GM23338 (cell line): ENCODE measurements at regions not wholly inside any gene's neighbourhood (a gene's known extent, or its start where the extent isn't known, plus 50 kb on each side); places are given as distances from the start of the nearest gene placed in this dataset.

Experiments used
- ATAC-seq: fragments of 200-7000 bp; cut with Tn5 transposase; 3 replicates; pipeline ENCODE4 v1.9.1; 2020
- DNase-seq: peaks from one replicate; pipeline ENCODE4 v3.0.0-alpha.2; 2015; ENCODE audit warnings: low spot score
- H2AFZ ChIP-seq: fragments of 200-600 bp; sonication (generic); 2 replicates; pipeline ENCODE4 v1.8.0; 2016; ENCODE audit warnings: antibody characterized with exemption, mild to moderate bottlenecking, moderate library complexity
- H3F3A ChIP-seq: fragments of 200-600 bp; sonication (generic); replicated peaks from 2 replicates; pipeline ENCODE4 v1.8.0; 2017; ENCODE audit warnings: antibody characterized with exemption, mixed run types, low read depth
- H3K27ac ChIP-seq: fragments of 200-600 bp; sonication (generic); 2 replicates; pipeline ENCODE4 v1.6.1; 2016; ENCODE audit warnings: low read depth
- H3K27me3 ChIP-seq: fragments of 200-600 bp; sonication (generic); 2 replicates; pipeline ENCODE4 v1.8.0; 2016; ENCODE audit warnings: mild to moderate bottlenecking, mixed run types, moderate library complexity; ENCODE audit not compliant: insufficient read depth
- H3K36me3 ChIP-seq: fragments of 200-600 bp; sonication (generic); 2 replicates; pipeline ENCODE4 v1.8.0; 2016; ENCODE audit warnings: mild to moderate bottlenecking; ENCODE audit not compliant: insufficient read depth
- H3K4me1 ChIP-seq: fragments of 200-600 bp; sonication (generic); 2 replicates; pipeline ENCODE4 v1.8.0; 2016; ENCODE audit warnings: mild to moderate bottlenecking, moderate library complexity; ENCODE audit not compliant: insufficient read depth
- H3K4me2 ChIP-seq: fragments of 200-600 bp; sonication (generic); 2 replicates; pipeline ENCODE4 v1.7.1; 2017; ENCODE audit warnings: mixed run types
- H3K4me3 ChIP-seq: fragments of 200-600 bp; sonication (generic); 2 replicates; pipeline ENCODE4 v1.6.1; 2016; ENCODE audit warnings: mixed run types
- H3K79me2 ChIP-seq: fragments of 200-600 bp; sonication (generic); replicated peaks from 2 replicates; pipeline ENCODE4 v1.8.0; 2017; ENCODE audit warnings: mild to moderate bottlenecking; ENCODE audit not compliant: insufficient read depth
- H3K9me2 ChIP-seq: fragments of 200-600 bp; sonication (generic); 2 replicates; pipeline ENCODE4 v1.8.0; 2017; ENCODE audit not compliant: insufficient read depth
- H4K20me1 ChIP-seq: fragments of 200-600 bp; sonication (generic); replicated peaks from 2 replicates; pipeline ENCODE4 v1.8.0; 2017; ENCODE audit warnings: mild to moderate bottlenecking; ENCODE audit not compliant: insufficient read depth
- H3K27ac Mint-ChIP-seq: 2 replicates; pipeline ENCODE4 v1.8.0; 2020; ENCODE audit warnings: inconsistent platforms, mild to moderate bottlenecking, moderate library complexity, mixed read lengths
- H3K27me3 Mint-ChIP-seq: 3 replicates; pipeline ENCODE4 v1.8.0; 2022; ENCODE audit warnings: low read depth, mild to moderate bottlenecking, moderate library complexity, mixed read lengths, inconsistent platforms; ENCODE audit not compliant: insufficient read depth, poor library complexity
- H3K36me3 Mint-ChIP-seq: 3 replicates; pipeline ENCODE4 v1.8.0; 2021; ENCODE audit warnings: low read depth, mild to moderate bottlenecking, inconsistent platforms, moderate library complexity, mixed read lengths
- H3K4me1 Mint-ChIP-seq: 3 replicates; pipeline ENCODE4 v1.8.0; 2020; ENCODE audit warnings: mild to moderate bottlenecking, inconsistent platforms, mixed read lengths
- H3K4me3 Mint-ChIP-seq: 3 replicates; pipeline ENCODE4 v1.8.0; 2021; ENCODE audit warnings: moderate library complexity, mild to moderate bottlenecking, inconsistent platforms, mixed read lengths
- H3K9me3 Mint-ChIP-seq: 3 replicates; pipeline ENCODE4 v1.8.0; 2020; ENCODE audit warnings: moderate library complexity, mild to moderate bottlenecking, inconsistent platforms, mixed read lengths
- CREB1 ChIP-seq: fragments of 250-450 bp; sonication (Bioruptor Pico); IDR thresholded peaks from 2 replicates; pipeline ENCODE4 v1.5.0; 2020; ENCODE audit warnings: low read depth, mild to moderate bottlenecking, moderate library complexity
- CTCF ChIP-seq, 2 experiments: fragments of 200-600 bp in 1 of 2; sonication (generic) in 1 of 2; conservative IDR thresholded peaks; 2 replicates each; pipeline versions ENCODE4 v1.5.1 to v1.6.1; 2016 to 2017; ENCODE audit warnings: antibody characterized with exemption in 2 of 2, low read depth in 2 of 2, mild to moderate bottlenecking in 2 of 2, moderate library complexity in 1 of 2
- ETS1 ChIP-seq: IDR thresholded peaks from 2 replicates; pipeline ENCODE4 v1.6.1; 2016; ENCODE audit warnings: antibody characterized with exemption
- EZH2 ChIP-seq: fragments of 200-600 bp; sonication (generic); IDR thresholded peaks from one replicate; pipeline ENCODE4 v1.8.0; 2017; ENCODE audit warnings: antibody characterized with exemption, mild to moderate bottlenecking, low read depth; ENCODE audit not compliant: unreplicated experiment
- EZH2phosphoT487 ChIP-seq: fragments of 200-600 bp; sonication (generic); IDR thresholded peaks from one replicate; pipeline ENCODE4 v1.8.1; 2018; ENCODE audit warnings: antibody characterized with exemption; ENCODE audit not compliant: unreplicated experiment
- JUNB ChIP-seq: IDR thresholded peaks from one replicate; pipeline ENCODE4 v1.6.1; 2016; ENCODE audit warnings: antibody characterized with exemption; ENCODE audit not compliant: unreplicated experiment
- NANOG ChIP-seq: IDR thresholded peaks from 2 replicates; pipeline ENCODE4 v1.6.1; 2016; ENCODE audit warnings: antibody characterized with exemption, borderline replicate concordance
- POLR2AphosphoS5 ChIP-seq: IDR thresholded peaks from 2 replicates; pipeline ENCODE4 v1.6.1; 2016; ENCODE audit warnings: antibody characterized with exemption, low read depth
- REST ChIP-seq: IDR thresholded peaks from one replicate; pipeline ENCODE4 v1.6.1; 2018; ENCODE audit warnings: antibody characterized with exemption; ENCODE audit not compliant: unreplicated experiment
- STAT1 ChIP-seq: IDR thresholded peaks from one replicate; pipeline ENCODE4 v1.6.1; 2016; ENCODE audit warnings: antibody characterized with exemption; ENCODE audit not compliant: unreplicated experiment
- ZNF114 ChIP-seq: fragments of 250-450 bp; sonication (Bioruptor Pico); IDR thresholded peaks from 2 replicates; pipeline ENCODE4 v1.5.0; 2020; ENCODE audit warnings: mild to moderate bottlenecking, moderate library complexity
- ZNF331 ChIP-seq: fragments of 250-450 bp; sonication (Bioruptor Pico); IDR thresholded peaks from 2 replicates; pipeline ENCODE4 v1.5.0; 2020; ENCODE audit warnings: low read depth, mild to moderate bottlenecking, moderate library complexity
- ZNF462 ChIP-seq: fragments of 250-450 bp; sonication (Bioruptor Pico); IDR thresholded peaks from 2 replicates; pipeline ENCODE4 v1.5.0; 2020; ENCODE audit warnings: mild to moderate bottlenecking, moderate library complexity

GRCh38 chr2:8225798-8226197 is 456.1 kb upstream of the ID2 start:
- Histone ChIP-seq H2AFZ (no peak overlapping the region), H3K27me3 (no peaks in the 10 kb centered on the region), H3F3A (no peaks in the 10 kb centered on the region), H3K4me3 (no peak overlapping the region), H3K36me3 (no peaks in the 10 kb centered on the region), H3K4me2 (no peak overlapping the region), H3K4me1 (peaks cover 11% of the 10 kb centered on the region; the same call in 1 of the 2 replicates), H3K79me2 (no peaks in the 10 kb centered on the region), H3K9me2 (peaks cover 14% of the 10 kb centered on the region), H3K27ac (no peak overlapping the region), H4K20me1 (no peaks in the 10 kb centered on the region)
- Mint-ChIP-seq H3K27me3 (peaks cover 6% of the 10 kb centered on the region), H3K27ac (no peak overlapping the region), H3K9me3 (no peaks in the 10 kb centered on the region; the same call in 2 of the 3 replicates), H3K36me3 (0 out of 3 replicates have a peak, but pooled peaks cover 3% of the 10 kb centered on the region), H3K4me3 (no peak overlapping the region), H3K4me1 (peaks cover 12% of the 10 kb centered on the region)
- DNase-seq (no peak), ATAC-seq (no peak)
- TF ChIP-seq STAT1 (no peak), ZNF331 (CRISPR knock-in tag) (no peak), ZNF462 (CRISPR knock-in tag) (no peak), REST (no peak), CREB1 (CRISPR knock-in tag) (no peak), EZH2 (no peak), JUNB (no peak), ZNF114 (CRISPR knock-in tag) (no peak), EZH2phosphoT487 (no peak), POLR2AphosphoS5 (no peak), CTCF (conservative IDR thresholded peaks at IDR 0.05; ENCODE audit: low read depth in 2 of 2) (no peak), ETS1 (no peak), NANOG (no peak)
